ENCODE measurements at regions not wholly inside any gene's neighbourhood (a gene's known extent, or its start where the extent isn't known, plus 50 kb on each side); places are given as distances from the start of the nearest gene placed in this dataset.
"Not testable (repeated sequence)": the region's sequence is repeated elsewhere in the genome, so short reads cannot be mapped to it uniquely, and the experiment has no call there.

DNA sequence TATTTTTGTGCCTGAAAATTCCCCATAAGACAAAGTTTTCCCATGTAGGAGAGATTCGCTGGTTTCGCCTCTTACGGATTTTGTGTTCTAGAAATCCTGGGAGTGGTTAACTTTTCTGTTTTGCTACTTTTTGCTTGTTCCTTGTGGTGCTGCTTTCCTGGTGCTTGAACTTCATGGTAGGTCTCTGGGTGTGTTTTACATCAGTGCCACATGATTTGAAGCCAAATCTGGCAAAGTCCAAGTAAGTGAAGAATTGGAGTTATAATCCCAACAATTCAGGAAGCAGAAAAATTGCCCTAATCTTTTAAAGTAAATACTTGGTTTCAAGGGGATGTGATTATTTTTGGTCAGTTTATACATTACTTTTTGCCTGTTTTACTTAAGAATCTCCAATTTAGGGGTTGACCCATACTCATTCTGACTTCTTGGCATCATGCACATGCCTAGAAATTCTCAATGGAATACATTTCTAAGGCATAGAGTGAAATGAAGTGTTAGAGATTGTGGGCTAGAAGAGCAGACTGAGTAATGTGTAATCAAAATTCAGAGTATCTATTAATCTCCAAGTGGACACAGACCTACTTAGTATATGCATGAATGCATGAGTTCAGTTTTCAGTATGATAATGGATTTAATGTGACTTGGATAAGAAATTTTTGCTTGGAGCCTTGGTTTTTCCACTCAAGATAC, 189.7 kb downstream of the CSNK1G3 start:
- DNase-seq = no peak

DNA sequence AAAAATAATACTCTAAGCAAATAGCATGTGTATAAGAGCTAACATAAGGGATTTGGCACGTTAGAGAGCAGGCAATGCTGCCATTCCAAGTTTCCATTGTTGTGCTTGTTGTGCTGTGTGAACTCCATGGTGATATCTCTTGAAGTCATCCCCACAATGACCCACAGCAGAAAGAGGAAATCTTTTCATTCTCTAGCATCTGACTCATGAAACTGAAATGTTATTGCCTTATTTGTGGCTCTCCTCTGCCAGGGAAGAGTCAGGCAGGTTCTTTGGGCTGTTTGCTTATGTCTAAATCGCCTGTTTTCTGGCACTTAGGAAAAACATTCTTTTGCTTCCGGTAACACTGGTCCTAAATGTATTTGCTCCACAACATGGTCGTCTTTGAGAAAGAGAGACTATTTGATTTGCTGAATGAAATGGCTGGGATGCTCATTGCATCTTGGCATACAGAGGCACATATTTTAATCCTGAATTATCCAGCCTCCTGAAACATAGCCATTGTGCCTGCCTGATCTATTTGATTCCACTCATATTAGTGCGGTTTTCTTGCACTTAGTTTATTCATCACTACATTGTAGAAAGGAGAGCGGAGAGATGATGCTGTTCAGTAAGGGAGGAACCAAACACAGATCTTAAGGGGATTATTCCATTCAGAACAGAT, 188.8 kb downstream of the CSNK1G3 start:
- DNase-seq = no peak

DNA sequence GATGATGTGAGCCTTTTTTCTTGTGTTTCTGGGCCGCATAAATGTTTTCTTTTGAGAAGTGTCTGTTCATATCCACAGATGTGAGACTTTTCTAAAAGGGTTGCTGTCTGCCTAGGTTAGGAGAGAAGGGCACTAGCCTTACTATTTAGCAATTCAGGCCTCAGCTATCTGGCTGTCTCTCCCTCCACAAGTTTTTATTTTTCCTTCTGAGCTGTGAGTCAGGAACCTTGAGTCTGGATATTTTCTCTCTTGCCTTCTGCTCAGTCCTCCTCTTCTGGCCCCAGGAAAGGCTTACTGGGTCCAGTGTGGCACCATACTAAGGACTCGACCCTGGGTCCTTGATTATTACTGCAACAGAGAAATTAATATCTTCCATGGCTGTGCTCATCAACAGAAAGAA, 187.6 kb downstream of the CSNK1G3 start:
- no peak for DNase-seq

DNA sequence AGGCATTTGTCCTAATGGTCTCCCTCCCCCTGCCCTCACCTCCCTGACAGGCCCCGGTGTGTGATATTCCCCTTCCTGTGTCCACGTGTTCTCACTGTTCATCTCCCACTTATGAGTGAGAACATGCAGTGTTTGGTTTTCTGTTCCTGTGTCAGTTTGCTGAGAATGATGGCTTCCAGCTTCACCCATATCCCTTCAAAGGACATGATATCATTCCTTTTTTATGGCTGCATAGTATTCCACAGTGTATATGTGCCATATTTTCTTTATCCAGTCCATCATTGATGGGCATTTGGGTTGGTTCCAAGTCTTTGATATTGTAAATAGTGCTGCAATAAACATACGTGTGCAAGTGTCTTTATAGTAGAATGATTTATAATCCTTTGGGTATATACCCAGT, 187.0 kb downstream of the CSNK1G3 start:
- DNase-seq = not testable (repeated sequence)

DNA sequence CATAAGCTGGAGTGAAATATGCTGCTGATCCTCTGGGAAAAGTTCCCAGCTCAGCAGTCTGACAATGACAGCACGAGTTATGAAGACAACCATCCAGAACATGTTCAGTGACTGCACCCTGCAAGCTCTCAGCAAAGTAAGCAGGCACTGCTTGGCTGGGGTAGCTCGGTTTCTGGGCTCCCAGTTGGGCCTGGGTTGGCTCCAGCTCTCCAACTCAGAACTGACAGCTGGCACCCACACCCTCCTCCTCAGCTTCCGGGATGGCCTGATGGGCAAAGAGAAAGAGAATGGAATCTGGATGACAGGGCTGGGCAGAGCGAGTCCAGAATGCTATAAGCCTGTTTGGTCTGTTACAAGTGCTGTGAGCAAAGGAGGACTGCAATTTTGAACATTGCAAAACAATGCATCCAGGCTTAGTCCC, 185.0 kb downstream of the CSNK1G3 start:
- peak; percentile 14 to 91 (median 73) for DNase-seq

DNA sequence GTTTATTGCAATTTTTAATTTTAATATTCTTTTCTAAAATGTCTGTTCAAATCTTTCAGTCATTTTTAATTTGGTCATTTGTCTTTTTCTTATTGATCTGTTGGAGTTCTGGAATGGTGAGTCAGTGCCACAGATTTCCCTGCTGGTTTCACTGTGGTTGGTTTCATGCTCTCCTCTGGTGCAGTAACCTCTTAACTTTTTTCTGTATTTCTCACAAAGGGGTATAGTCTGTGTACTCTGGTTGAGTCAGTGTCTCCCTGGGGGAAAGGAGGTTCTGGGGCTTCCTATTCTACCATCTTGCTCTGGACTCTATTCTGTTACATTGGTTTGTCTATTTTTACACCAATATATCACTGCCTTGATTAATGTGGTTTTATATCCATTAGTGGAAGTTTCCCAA, 178.8 kb downstream of the CSNK1G3 start:
- DNase-seq = no peak

DNA sequence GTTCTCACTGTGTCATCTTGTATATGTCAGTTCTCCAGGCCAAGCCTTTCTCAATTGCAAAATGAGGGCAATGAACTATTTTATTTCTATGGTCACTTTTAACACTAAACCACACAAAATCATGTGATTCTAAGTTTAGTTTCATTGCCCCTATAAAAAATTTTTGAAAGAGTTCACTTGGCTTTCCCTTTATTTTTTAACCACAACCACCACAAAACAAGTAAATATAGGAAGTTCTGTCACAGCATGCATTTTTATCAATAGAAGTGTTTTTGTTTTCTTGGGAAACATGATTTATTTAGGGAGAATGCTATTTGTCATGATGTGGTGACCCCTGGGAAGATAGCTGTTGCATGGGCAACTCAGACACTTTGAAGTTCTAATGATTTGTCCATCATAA, 169.1 kb downstream of the CSNK1G3 start:
- DNase-seq = no peak

DNA sequence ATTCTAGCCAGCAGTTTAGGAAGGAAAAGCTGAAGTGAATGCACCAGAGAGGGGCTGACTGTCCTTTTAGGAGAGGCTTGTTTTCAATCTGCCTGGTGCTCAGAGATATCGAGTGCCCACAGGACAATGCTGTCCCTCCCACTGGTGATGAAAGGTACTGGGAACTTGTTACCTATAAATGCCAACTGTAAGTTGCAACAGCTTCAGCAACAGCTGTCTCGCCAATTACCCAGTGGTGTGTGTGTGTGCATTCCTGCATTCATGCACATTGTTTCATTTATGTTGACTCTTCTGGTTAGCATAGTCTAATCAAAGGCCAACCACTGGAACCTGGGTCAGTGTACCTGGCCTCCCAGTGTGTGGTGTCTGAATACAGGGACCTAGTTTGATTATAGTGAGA, 161.1 kb downstream of the CSNK1G3 start:
- DNase-seq = peak in 1 of 56 donors; percentile 0

DNA sequence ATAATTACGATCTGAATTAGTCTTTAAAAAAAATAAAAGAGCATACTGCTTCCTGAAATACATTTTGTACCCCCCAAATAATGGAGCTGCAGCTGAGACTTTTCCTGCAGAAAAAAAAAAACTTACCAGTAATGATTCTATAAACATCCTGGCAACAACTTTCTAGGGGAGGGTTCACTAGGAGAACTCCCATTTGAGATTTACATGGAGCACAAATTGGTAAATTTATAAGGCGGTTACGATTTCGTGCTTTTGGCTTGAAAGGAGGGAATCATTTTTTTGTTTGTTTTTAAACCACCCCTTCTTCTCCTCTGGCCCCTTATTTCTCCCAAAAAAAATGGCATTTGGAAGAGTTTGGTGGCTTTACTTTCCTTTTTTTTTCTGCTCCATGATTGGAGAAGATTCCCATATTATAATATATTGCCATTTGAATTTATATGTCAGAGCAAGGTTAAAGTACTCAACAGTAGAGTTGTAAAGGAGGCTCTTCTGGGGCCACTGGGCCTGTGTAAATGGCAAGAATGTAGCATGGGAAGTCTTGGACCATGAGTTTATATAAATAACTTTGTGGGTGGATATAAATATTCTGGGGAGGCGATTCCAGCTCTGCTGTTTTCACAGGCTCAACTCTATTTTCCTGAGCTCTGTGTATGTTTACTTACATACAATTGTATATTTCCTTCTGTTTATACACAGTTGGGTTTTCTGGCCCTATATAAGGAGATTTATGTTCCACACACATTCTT, 159.9 kb downstream of the CSNK1G3 start:
- no peak for DNase-seq

DNA sequence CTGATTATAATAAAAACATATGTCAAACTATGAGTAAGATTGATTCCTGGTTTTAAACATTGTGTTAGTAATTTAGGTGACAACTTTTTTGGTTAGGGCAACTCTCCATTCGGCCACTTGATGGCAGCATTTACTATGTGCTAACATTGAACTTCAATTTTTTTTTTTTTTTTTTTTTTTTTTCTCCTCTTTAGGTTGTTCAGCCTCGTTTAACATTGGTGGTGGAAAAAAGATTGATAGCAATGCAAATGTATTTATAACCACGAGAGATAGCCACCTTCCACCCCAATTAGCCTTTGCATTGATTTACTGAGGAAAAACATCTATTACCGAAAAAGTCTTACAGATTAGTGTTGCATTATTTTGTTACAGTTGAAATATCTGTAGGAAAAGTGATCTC, 159.1 kb downstream of the CSNK1G3 start:
- peak in 25 of 56 donors; percentile 0 to 76 (median 11) for DNase-seq
